ENCODE measurements at regions not wholly inside any gene's neighbourhood (a gene's known extent, or its start where the extent isn't known, plus 50 kb on each side); places are given as distances from the start of the nearest gene placed in this dataset.

GRCh38 chr10:120403109-120403508, 53.9 kb upstream of the PLPP4 start:
- no peak for DNase-seq
- no peaks in the 10 kb centered on the region for H3K9me3 Mint-ChIP-seq
- Histone ChIP-seq H3K4me3 (ENCODE audit: low read length) (no peak overlapping the region), H3K36me3 (ENCODE audit: control insufficient read depth, insufficient read depth, low read length) (no peaks in the 10 kb centered on the region), H3K27me3 (ENCODE audit: control insufficient read depth, insufficient read depth, low read length, poor library complexity, severe bottlenecking) (no peaks in the 10 kb centered on the region), H3K9me3 (ENCODE audit: control insufficient read depth, low read length) (peaks cover 5% of the 10 kb centered on the region), H3K4me1 (ENCODE audit: control insufficient read depth, insufficient read depth, low read length) (no peaks in the 10 kb centered on the region), H3K9ac (ENCODE audit: extremely low read depth, low read length, poor library complexity, severe bottlenecking) (no peak overlapping the region), H3K27ac (ENCODE audit: low read depth, low read length) (no peak overlapping the region)
- H3K27ac Mint-ChIP-seq: no peak overlapping the region
- H3K4me1 Mint-ChIP-seq: no peaks in the 10 kb centered on the region
- WGBS, 2 experiments (ENCODE audit: insufficient coverage in 1 of 2, insufficient read length in 1 of 2): 80 to 84% methylated on average over 1 to 3 of the region's 3 CpGs
- no peak for TF ChIP-seq CTCF (conservative IDR thresholded peaks at IDR 0.05)
- H3K36me3 Mint-ChIP-seq (ENCODE audit: low read depth): no peaks in the 10 kb centered on the region
- H3K4me3 Mint-ChIP-seq: no peak overlapping the region
- H3K27me3 Mint-ChIP-seq (ENCODE audit: insufficient read depth): no peaks in the 10 kb centered on the region

- Histone ChIP-seq H3K9ac (ENCODE audit: extremely low read depth, low read length, poor library complexity, severe bottlenecking) (no peak overlapping the region), H3K36me3 (ENCODE audit: control insufficient read depth, insufficient read depth, low read length) (no peaks in the 10 kb centered on the region), H3K4me1 (ENCODE audit: control insufficient read depth, insufficient read depth, low read length) (no peaks in the 10 kb centered on the region), H3K27ac (ENCODE audit: low read depth, low read length) (no peak overlapping the region), H3K27me3 (ENCODE audit: control insufficient read depth, insufficient read depth, low read length, poor library complexity, severe bottlenecking) (no peaks in the 10 kb centered on the region), H3K4me3 (ENCODE audit: low read length) (no peak overlapping the region), H3K9me3 (ENCODE audit: control insufficient read depth, low read length) (no peaks in the 10 kb centered on the region)
- Mint-ChIP-seq H3K4me1 (no peaks in the 10 kb centered on the region), H3K4me3 (no peak overlapping the region), H3K27ac (no peak overlapping the region), H3K9me3 (no peaks in the 10 kb centered on the region), H3K36me3 (ENCODE audit: low read depth) (no peaks in the 10 kb centered on the region), H3K27me3 (ENCODE audit: insufficient read depth) (no peaks in the 10 kb centered on the region)
- no peak for DNase-seq
- WGBS, 2 experiments (ENCODE audit: insufficient coverage in 1 of 2, insufficient read length in 1 of 2): 88 to 98% methylated on average over 4 of the region's 4 CpGs
- TF ChIP-seq CTCF (conservative IDR thresholded peaks at IDR 0.05): no peak
Measured at GRCh38 chr10:120406376-120406775, 50.7 kb upstream of the PLPP4 start.
